Endothelial cell of umbilical vein (primary cell): ENCODE measurements at regions not wholly inside any gene's neighbourhood (a gene's known extent, or its start where the extent isn't known, plus 50 kb on each side); places are given as distances from the start of the nearest gene placed in this dataset.

Experiments used
- EZH2 ChIP-seq: IDR thresholded peaks from 2 replicates; pipeline ENCODE4 v1.6.1; 2012; ENCODE audit warnings: borderline replicate concordance, low read depth, mild to moderate bottlenecking, moderate library complexity, low read length, inconsistent platforms; ENCODE audit not compliant: severe bottlenecking
- POLR2AphosphoS5 ChIP-seq: IDR thresholded peaks from 2 replicates; pipeline ENCODE4 v1.6.1; 2012; ENCODE audit warnings: low read depth, mild to moderate bottlenecking, control low read depth, low read length, moderate library complexity; ENCODE audit not compliant: insufficient read depth
- TF ChIP-seq, protein P1 (sequence below), 2 donors: IDR thresholded peaks; 1 replicate in 1 of 2; 2 replicates in 1 of 2; pipeline ENCODE4 v1.5.1; 2011; ENCODE audit warnings: low read length in 2 of 2, mild to moderate bottlenecking in 2 of 2, moderate library complexity in 2 of 2, control low read depth in 1 of 2, inconsistent platforms in 1 of 2, low read depth in 1 of 2; ENCODE audit not compliant: insufficient read depth in 1 of 2; ENCODE audit errors: extremely low read depth in 1 of 2

DNA sequence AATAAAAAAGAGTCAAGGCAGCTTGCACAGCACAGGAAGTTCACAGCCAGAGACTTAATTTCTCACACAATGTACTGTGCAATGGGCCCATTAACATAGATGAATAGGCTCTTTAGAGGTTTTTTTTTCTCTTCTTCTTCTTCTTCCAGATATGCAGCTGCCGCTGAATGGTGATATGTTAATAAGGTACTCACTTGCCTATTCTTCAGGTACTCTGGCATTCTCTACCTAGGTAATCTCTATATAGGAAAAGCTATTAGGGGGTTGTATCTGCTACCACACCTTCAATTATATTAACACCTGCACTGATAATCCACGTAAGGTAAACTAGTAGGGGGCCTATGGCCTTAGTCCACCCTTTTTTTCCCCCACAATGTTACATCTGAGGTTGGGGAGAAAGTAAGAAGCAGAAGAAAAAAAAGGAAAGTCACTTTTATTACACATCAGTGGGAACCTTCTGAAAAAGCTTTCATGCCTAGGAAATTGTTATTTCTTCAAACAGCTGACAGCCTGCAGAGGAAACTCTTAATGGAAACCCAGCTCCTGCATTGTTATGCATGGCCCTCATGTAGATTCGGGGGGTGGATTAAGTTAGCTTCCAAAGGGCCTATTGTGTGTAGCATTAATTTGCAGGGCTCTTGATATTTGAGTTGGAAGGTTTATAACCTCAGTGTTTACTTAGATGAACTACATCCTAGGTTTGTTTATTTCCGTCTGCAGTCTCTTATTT lies 525.5 kb downstream of the ZIC1 start:
- no peak for TF ChIP-seq EZH2
- TF ChIP-seq, protein P1, sequence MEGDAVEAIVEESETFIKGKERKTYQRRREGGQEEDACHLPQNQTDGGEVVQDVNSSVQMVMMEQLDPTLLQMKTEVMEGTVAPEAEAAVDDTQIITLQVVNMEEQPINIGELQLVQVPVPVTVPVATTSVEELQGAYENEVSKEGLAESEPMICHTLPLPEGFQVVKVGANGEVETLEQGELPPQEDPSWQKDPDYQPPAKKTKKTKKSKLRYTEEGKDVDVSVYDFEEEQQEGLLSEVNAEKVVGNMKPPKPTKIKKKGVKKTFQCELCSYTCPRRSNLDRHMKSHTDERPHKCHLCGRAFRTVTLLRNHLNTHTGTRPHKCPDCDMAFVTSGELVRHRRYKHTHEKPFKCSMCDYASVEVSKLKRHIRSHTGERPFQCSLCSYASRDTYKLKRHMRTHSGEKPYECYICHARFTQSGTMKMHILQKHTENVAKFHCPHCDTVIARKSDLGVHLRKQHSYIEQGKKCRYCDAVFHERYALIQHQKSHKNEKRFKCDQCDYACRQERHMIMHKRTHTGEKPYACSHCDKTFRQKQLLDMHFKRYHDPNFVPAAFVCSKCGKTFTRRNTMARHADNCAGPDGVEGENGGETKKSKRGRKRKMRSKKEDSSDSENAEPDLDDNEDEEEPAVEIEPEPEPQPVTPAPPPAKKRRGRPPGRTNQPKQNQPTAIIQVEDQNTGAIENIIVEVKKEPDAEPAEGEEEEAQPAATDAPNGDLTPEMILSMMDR (IDR thresholded peaks at IDR 0.05; ENCODE audit: extremely low read depth in 1 of 2, insufficient read depth in 1 of 2, low read depth in 1 of 2, low read length in 2 of 2), result no peak
- TF ChIP-seq POLR2AphosphoS5, result no peak
